Neural cell (in vitro differentiated cells): ENCODE measurements at regions not wholly inside any gene's neighbourhood (a gene's known extent, or its start where the extent isn't known, plus 50 kb on each side); places are given as distances from the start of the nearest gene placed in this dataset.

Source experiments
- EP300 ChIP-seq: fragments of 450-650 bp; conservative IDR thresholded peaks from 2 replicates; pipeline ENCODE4 v1.6.1; 2014; ENCODE audit warnings: antibody characterized with exemption, mild to moderate bottlenecking, moderate library complexity; ENCODE audit not compliant: poor library complexity, severe bottlenecking
- EZH2 ChIP-seq: fragments of 200-600, 300-800 bp; shearing (Covaris generic), sonication (generic); IDR thresholded peaks from 2 replicates; pipeline ENCODE4 v1.6.1; 2014; ENCODE audit warnings: antibody characterized with exemption, low read length, borderline replicate concordance, mild to moderate bottlenecking; ENCODE audit not compliant: insufficient read depth, poor library complexity, severe bottlenecking
- RAD21 ChIP-seq: fragments of 450-650 bp; conservative IDR thresholded peaks from 2 replicates; pipeline ENCODE4 v1.6.1; 2014; ENCODE audit warnings: antibody characterized with exemption, mild to moderate bottlenecking, moderate library complexity
- TF ChIP-seq, protein P1 (sequence below): fragments of 450-650 bp; IDR thresholded peaks from 2 replicates; pipeline ENCODE4 v1.5.1; 2014; ENCODE audit warnings: antibody characterized with exemption, mild to moderate bottlenecking, moderate library complexity; ENCODE audit not compliant: poor library complexity, severe bottlenecking
- TF ChIP-seq, protein P2 (sequence below): IDR thresholded peaks from 2 replicates; pipeline ENCODE4 v1.6.1; 2012; ENCODE audit warnings: borderline replicate concordance

DNA sequence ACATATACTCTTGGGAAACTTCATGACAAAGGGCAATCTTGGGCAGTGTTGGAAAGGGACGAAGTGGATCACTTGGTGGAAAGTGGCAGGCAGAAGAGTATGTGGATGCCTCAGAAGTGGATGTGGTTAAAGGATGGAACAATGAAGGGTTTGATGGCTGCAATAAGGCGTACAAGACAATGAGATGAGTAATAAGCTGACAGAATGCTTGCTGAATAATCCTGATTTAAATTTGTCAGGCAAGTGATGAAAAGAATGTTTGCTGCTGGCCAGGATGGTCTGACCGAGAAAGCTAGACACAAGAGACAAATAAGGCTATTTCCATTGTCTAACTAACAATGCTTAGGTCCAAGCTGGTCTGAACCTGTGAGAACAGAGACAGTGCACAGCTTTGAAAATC is 61.6 kb upstream of the CEP85L start:
- TF ChIP-seq, protein P1, sequence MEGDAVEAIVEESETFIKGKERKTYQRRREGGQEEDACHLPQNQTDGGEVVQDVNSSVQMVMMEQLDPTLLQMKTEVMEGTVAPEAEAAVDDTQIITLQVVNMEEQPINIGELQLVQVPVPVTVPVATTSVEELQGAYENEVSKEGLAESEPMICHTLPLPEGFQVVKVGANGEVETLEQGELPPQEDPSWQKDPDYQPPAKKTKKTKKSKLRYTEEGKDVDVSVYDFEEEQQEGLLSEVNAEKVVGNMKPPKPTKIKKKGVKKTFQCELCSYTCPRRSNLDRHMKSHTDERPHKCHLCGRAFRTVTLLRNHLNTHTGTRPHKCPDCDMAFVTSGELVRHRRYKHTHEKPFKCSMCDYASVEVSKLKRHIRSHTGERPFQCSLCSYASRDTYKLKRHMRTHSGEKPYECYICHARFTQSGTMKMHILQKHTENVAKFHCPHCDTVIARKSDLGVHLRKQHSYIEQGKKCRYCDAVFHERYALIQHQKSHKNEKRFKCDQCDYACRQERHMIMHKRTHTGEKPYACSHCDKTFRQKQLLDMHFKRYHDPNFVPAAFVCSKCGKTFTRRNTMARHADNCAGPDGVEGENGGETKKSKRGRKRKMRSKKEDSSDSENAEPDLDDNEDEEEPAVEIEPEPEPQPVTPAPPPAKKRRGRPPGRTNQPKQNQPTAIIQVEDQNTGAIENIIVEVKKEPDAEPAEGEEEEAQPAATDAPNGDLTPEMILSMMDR, result no peak
- no peak for TF ChIP-seq EZH2
- TF ChIP-seq EP300, result no peak
- no peak for TF ChIP-seq RAD21
- TF ChIP-seq, protein P2, sequence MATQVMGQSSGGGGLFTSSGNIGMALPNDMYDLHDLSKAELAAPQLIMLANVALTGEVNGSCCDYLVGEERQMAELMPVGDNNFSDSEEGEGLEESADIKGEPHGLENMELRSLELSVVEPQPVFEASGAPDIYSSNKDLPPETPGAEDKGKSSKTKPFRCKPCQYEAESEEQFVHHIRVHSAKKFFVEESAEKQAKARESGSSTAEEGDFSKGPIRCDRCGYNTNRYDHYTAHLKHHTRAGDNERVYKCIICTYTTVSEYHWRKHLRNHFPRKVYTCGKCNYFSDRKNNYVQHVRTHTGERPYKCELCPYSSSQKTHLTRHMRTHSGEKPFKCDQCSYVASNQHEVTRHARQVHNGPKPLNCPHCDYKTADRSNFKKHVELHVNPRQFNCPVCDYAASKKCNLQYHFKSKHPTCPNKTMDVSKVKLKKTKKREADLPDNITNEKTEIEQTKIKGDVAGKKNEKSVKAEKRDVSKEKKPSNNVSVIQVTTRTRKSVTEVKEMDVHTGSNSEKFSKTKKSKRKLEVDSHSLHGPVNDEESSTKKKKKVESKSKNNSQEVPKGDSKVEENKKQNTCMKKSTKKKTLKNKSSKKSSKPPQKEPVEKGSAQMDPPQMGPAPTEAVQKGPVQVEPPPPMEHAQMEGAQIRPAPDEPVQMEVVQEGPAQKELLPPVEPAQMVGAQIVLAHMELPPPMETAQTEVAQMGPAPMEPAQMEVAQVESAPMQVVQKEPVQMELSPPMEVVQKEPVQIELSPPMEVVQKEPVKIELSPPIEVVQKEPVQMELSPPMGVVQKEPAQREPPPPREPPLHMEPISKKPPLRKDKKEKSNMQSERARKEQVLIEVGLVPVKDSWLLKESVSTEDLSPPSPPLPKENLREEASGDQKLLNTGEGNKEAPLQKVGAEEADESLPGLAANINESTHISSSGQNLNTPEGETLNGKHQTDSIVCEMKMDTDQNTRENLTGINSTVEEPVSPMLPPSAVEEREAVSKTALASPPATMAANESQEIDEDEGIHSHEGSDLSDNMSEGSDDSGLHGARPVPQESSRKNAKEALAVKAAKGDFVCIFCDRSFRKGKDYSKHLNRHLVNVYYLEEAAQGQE, result no peak
